ENCODE measurements at regions not wholly inside any gene's neighbourhood (a gene's known extent, or its start where the extent isn't known, plus 50 kb on each side); places are given as distances from the start of the nearest gene placed in this dataset.
"Not testable (repeated sequence)": the region's sequence is repeated elsewhere in the genome, so short reads cannot be mapped to it uniquely, and the experiment has no call there.

DNA sequence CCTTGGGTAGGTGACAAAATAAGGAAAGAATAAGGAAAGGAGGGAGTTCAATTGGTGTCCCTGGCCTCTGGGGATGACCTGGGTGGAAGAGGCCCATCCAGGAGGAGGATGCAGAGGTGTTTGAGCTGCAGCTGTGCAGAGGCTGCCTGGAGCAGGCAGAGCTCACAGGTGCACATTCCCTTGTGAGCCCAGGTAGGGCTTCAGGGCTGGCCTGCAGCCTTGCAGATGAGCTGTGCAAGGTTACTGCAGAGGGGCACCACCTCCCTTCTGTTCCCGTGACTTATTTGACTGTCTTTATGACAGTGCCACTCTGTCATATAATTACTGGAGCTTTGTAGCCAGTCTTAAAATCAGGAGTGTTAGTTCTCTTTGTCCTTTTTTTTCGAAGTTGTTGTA, 263.2 kb upstream of the HS6ST1 start:
- in situ Hi-C loops (cut with HindIII; ENCODE audit: low pct_unique_long_range_greater_than_20kb, low sequenced_read_pairs), result no loop called here

GRCh38 chr2:128584296-128584890, 265.7 kb upstream of the HS6ST1 start:
- DNase-seq (ENCODE audit: low read depth), result no peak
- in situ Hi-C loops (cut with HindIII; ENCODE audit: low pct_unique_long_range_greater_than_20kb, low sequenced_read_pairs), result no loop called here

More for the DNA sequence above, 263.2 kb upstream of the HS6ST1 start:
- no peak for DNase-seq (ENCODE audit: low read depth)

GRCh38 chr2:128585706-128586105, 267.0 kb upstream of the HS6ST1 start:
- in situ Hi-C loops (cut with HindIII; ENCODE audit: low pct_unique_long_range_greater_than_20kb, low sequenced_read_pairs), result no loop called here
- no peak for DNase-seq (ENCODE audit: low read depth)

DNA sequence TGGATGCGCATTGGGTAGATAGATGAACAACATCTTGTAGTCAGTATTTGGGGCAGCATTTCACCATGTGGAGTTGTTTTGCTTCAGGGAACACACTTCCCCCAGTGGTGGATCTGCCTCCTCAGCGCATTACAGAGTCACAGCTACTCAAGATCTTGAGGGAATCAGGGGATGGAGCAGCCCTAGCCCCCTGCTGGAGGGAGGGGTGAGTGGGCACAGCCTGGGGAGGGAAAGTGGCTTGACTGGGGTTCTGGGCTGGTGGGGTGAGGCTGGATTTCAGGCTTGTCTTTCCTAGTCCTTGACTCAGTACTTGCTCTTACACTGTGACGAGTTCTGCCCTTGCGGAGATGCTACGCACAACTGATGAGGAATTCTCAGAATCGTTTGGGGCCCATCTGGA, 271.0 kb upstream of the HS6ST1 start:
- no peak for DNase-seq (ENCODE audit: low read depth)
- in situ Hi-C loops (cut with HindIII; ENCODE audit: low pct_unique_long_range_greater_than_20kb, low sequenced_read_pairs), result no loop called here

- DNase-seq (ENCODE audit: low read depth), result no peak
- in situ Hi-C loops (cut with HindIII; ENCODE audit: low pct_unique_long_range_greater_than_20kb, low sequenced_read_pairs), result no loop called here
Observed at GRCh38 chr2:128590309-128591021, 271.8 kb upstream of the HS6ST1 start.

DNA sequence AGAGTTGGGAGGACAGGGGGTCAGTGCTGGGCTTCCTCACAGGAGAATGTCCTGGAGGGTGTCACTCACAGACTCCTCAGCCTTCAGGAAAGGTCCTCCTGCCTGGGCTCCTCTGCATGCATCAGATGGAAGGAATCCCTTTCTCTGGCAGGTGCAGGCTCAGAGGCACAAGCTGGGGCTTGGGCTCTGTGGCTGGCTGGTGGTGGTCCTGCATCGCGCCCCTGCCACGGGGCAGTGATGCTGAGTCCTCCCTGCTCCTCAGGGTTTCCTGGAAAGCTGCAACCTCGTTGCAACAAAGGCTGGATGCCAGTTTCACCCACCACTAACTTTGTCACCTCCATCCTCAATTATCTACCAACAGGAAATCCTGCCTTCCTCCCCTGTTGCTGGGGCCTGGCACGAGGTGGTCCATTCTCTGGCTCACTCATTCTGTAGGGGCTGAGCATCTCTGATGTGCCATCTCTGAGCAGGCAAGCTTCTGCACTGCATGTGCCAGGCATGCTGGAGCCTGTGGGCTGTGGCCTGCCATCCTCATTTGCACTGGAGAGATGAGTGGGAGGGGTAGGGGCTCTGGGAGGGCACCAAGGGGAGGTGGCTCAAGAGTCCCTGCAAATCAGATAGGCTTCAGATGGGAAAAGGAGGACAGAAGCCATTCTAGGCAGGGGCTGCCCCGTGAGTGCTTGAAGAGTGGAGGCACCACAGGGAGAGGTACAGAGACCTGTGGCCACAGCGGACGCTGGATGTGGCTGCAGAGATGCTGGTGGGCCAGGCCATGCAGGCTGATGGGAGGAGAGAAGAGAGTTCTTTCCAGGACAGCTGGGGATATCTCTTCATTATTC, 272.6 kb upstream of the HS6ST1 start:
- no peak for DNase-seq (ENCODE audit: low read depth)
- in situ Hi-C loops (cut with HindIII; ENCODE audit: low pct_unique_long_range_greater_than_20kb, low sequenced_read_pairs), result no loop called here

DNA sequence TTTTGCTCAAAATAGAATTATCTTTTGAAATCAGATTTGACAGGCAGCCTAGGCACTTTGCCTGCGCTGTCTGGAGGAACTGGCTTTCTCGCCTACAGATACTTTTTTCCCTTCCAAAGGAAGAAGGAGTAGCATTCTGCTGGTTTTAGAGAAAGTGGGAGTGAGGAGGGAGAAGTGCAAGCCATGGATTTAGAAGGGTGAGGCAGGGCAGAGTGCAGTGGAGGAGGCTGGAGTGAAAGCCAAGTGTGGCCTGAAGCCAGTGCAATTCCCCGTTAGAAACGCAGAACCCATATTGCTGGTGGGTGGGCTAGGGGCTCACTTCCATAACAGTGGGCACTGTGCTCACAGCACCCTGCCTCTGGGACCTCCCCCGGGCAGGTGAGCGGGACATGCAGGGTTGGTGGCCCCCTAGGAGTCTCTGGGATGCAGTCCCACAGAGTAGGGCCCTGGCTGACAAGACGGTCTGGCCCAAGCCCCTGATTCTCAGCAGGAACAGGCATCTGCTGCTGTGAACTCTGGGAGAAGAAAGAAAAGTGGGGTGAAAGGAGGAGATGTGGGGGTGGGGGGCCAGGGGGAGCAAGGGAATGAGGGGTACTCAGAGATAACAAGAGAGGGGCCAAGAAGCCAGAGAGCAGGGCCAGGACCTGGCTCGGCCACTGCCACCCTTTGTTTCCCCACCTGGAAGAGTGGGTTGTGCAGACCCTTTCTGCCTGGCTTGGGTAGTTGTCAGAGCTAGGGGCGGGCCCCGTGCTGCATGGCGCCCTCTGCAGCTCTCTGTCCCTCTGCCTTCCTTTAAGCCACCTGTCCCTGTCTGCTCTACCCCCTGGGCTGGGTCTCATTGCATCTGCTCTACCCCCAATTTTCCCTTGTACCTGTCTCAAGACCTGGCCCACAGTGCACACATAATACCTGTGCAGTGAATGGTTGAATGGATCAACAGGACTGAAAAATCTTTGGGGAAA, 273.5 kb upstream of the HS6ST1 start:
- DNase-seq (ENCODE audit: low read depth), result no peak
- in situ Hi-C loops (cut with HindIII; ENCODE audit: low pct_unique_long_range_greater_than_20kb, low sequenced_read_pairs), result no loop called here

GRCh38 chr2:128593518-128593878, 274.8 kb upstream of the HS6ST1 start:
- DNase-seq (ENCODE audit: low read depth), result no peak
- in situ Hi-C loops (cut with HindIII; ENCODE audit: low pct_unique_long_range_greater_than_20kb, low sequenced_read_pairs), result no loop called here

DNA sequence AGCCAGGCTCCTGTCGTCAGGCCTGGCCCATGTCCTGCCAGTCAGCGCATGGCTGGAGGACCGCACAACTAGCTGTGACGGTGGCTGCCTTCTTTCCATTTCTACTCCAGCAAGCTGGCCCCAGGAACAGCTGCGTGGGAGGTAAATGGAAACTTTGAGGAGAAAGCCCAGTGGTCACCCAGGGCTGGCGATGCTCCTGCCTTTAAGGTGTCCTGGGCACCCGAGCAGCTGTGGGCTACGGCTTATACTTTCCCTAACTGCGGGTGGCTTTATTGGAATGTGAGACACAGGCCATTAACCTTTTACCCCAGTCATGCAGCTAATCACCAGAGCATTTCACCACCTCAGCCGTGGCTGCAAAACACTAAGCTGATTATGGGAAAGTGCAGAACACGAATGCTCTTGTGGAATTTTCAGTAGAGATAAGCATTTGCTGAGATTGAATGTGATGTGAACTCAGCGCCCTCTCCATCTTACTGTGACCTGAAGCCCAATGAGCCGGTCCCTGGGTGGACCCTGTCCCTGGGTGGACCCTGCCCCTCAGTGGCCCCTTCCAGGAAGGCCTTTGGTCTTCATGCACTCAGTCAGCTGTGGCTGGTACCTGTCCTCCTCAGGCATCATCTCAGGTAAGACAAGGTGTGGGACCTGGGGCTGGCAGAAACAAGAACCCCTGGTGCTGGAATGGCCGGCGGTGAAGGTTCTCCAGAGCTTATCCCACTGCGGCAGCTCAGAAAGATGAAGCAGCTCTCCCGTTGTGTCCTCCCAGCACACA, 275.4 kb upstream of the HS6ST1 start:
- in situ Hi-C loops (cut with HindIII; ENCODE audit: low pct_unique_long_range_greater_than_20kb, low sequenced_read_pairs), result no loop called here
- peak; percentile 79 for DNase-seq (ENCODE audit: low read depth)

DNA sequence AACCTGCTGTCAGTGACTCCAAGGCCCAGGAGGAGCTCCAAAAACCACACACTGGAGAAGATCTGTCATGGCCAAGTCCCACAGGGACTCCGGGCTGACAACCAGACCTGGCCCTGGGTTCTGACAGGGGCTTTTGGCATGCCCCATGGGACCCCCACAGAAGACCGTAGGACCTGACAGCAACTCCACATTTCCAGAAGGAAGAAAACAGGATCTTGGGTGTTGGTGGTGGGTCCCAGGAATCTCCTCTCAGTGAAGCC, 275.9 kb upstream of the HS6ST1 start:
- in situ Hi-C loops (cut with HindIII; ENCODE audit: low pct_unique_long_range_greater_than_20kb, low sequenced_read_pairs), result no loop called here
- DNase-seq (ENCODE audit: low read depth), result no peak

- in situ Hi-C loops (cut with HindIII; ENCODE audit: low pct_unique_long_range_greater_than_20kb, low sequenced_read_pairs), result no loop called here
- DNase-seq (ENCODE audit: low read depth), result peak; percentile 2
Observed at GRCh38 chr2:128594953-128595677, 276.4 kb upstream of the HS6ST1 start.

DNA sequence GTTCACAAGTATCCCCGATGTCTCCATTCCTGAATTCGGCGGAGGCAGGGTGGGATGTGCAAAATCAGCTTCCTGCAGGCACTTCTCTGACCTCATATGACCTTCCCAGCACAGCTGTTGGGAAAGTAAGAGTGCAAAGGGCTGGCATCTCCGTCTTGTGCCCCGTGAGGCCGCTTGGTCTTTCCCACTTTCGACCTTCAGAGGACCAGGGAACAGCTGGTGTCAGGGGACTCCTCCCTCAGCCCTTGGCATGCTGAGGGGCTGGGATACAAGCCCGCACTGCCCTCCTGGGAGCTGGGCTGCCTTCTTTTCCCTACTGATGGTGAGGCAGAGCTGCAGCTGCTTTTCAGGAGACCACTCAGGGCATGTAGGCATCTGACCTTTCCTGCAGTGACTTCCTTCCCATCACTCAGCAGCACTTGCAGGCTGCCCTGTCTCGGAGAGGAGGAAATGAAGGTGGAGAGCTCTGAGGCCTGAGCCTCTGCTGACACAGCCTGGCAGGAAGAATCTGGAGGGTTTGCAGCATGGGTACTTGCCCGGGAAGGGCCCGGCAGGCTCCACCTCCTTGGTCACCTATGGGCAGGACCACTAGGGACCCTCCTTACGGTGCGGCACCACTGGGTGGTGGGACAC, 277.2 kb upstream of the HS6ST1 start:
- DNase-seq (ENCODE audit: low read depth), result no peak
- in situ Hi-C loops (cut with HindIII; ENCODE audit: low pct_unique_long_range_greater_than_20kb, low sequenced_read_pairs), result no loop called here

DNA sequence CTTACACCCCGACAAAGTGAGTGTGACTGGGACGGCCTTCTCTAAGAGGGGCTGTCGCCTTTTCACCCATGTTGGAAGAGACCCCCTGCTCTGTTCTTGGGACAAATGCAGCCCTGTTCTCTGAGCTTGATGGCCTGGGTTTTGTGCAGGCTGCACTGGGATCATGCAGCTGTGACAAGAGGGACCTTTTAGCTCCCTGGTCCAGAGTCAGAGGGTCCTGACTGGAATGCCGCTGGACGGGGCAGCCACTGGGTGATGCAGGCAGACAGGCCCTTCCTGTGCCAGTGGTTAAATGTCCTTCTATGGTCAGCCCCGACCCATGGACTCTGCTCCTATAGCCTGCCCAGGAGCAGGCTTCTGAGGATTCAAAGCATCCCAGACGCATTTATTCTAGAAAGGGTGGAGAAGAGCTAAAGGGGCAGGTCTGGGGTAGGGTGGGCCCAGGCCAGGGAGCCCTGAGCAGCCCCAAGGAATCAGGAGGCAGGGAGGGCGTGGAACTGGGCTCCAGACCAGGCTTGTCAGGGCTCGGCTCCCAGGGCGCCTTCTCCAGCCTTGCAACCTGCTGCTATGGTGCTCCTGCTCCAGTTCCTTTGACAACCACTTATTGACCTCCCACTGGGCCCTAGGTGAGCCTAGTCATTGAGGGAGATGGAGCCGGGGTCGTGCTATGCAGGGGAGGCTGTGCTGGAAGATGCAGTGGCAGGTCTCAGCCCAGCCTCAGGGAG, 277.9 kb upstream of the HS6ST1 start:
- DNase-seq (ENCODE audit: low read depth), result no peak
- in situ Hi-C loops (cut with HindIII; ENCODE audit: low pct_unique_long_range_greater_than_20kb, low sequenced_read_pairs), result no loop called here

GRCh38 chr2:128597121-128597762, 278.6 kb upstream of the HS6ST1 start:
- no peak for DNase-seq (ENCODE audit: low read depth)
- in situ Hi-C loops (cut with HindIII; ENCODE audit: low pct_unique_long_range_greater_than_20kb, low sequenced_read_pairs), result no loop called here

- in situ Hi-C loops (cut with HindIII; ENCODE audit: low pct_unique_long_range_greater_than_20kb, low sequenced_read_pairs); DNase-seq (ENCODE audit: low read depth): not testable (repeated sequence)
Observed at GRCh38 chr2:128598260-128598659, 279.6 kb upstream of the HS6ST1 start.

DNA sequence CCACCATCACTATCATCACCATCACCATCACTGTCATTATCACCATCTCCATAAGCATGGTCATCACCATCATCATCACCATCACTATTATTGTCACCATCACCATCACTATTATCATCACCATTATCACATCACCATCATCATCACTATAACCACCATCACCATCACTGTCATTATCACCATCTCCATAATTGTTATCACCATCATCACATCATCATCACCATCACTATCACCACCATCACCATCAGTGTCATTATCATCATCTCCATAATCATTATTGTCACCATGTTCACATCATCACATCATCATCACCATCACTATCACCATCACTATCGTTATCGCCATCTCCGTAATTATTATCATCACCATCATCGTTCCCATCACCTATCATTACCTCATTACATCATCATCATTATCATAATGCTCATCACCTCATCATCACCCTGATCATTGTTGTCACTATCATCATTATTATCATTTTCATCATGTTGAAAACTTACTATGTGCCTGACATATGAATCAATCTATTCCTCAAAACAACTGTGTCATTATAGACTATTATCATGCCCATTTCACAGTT, 280.3 kb upstream of the HS6ST1 start:
- no peak for DNase-seq (ENCODE audit: low read depth)
- in situ Hi-C loops (cut with HindIII; ENCODE audit: low pct_unique_long_range_greater_than_20kb, low sequenced_read_pairs), result no loop called here

All from Caki2 (cell line).